ENCODE measurements at regions not wholly inside any gene's neighbourhood (a gene's known extent, or its start where the extent isn't known, plus 50 kb on each side); places are given as distances from the start of the nearest gene placed in this dataset.
"Not testable (repeated sequence)": the region's sequence is repeated elsewhere in the genome, so short reads cannot be mapped to it uniquely, and the experiment has no call there.

- intact Hi-C loops (cut with DNase I), result no loop called here
Measured at GRCh38 chr10:3323865-3324498, 151.4 kb upstream of the PITRM1 start.

DNA sequence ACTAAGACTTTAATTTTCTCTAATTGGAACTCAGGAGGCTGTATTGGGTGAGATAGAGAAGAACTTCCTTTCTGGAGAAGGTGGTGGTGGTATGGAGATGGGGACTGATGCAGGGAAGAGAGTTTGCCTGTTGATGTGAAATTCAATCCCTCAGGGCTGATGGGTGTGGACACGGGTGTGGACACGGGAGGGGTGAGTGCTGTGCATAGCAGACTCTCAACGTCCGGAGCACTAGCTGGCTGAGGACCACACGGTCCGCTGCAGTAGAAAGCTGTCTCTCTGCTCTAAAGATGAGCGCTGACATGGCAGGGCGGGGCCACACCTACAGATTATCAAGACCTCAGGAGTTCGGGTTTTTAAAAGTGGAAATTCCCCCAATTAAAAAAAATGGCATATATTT lies 148.5 kb upstream of the PITRM1 start:
- intact Hi-C loops (cut with DNase I), result no loop called here
- DNase-seq (ENCODE audit: low spot score), result no peak

More at GRCh38 chr10:3323865-3324498, 151.4 kb upstream of the PITRM1 start:
- no peak for DNase-seq (ENCODE audit: low spot score)

DNA sequence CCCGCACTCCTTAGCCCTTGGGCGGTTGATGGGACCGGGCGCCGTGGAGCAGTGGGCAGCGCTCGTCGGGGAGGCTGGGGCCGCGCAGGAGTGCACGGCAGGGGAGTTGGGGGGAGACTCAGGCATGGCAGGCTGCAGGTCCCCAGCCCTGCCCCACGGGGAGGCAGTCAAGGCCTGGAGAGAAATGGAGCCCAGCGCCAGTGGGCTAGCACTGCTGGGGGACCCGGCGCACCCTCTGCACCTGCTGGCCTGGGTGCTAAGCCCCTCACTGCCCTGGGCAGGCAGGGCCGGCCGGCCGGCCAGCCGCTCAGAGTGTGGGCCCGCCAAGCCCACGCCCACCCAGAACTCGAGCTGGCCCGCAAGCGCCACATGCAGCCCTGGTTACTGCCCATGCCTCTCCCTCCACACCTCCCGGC lies 147.2 kb upstream of the PITRM1 start:
- peak; percentile 53 for DNase-seq (ENCODE audit: low spot score)
- intact Hi-C loops (cut with DNase I), result no loop called here

DNA sequence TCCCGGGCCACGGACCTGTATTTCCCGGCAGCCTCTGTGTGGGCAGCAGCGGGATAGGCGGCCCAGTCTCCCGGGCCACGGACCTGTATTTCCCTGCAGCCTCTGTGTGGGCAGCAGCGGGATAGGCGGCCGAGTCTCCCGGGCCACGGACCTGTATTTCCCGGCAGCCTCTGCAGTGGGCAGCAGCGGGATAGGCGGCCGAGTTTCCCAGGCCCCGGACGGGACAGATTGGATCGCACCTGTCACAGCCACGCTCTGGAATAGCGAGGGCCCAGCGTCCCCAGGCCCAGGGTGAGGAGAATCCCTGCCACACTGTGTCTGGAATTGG lies 145.9 kb upstream of the PITRM1 start:
- DNase-seq (ENCODE audit: low spot score); intact Hi-C loops (cut with DNase I): not testable (repeated sequence)

- DNase-seq (ENCODE audit: low spot score); intact Hi-C loops (cut with DNase I): not testable (repeated sequence)
Measured at GRCh38 chr10:3317553-3318479, 145.2 kb upstream of the PITRM1 start.

DNA sequence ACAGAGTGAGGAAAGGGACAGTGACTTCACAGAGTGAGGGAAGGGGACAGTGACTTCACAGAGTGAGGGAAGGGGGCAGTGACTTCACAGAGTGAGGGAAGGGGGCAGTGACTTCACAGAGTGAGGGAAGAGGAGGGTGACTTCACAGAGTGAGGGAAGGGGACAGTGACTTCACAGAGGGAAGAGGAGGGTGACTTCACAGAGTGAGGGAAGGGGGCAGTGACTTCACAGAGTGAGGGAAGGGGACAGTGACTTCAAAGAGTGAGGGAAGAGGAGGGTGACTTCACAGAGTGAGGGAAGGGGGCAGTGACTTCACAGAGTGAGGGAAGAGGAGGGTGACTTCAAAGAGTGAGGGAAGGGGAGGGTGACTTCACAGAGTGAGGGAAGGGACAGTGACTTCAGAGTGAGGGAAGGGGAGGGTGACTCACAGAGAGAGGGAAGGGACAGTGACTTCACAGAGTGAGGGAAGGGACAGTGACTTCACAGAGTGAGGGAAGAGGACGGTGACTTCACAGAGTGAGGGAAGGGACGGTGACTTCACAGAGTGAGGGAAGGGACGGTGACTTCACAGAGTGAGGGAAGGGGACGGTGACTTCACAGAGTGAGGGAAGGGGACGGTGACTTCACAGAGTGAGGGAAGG lies 142.0 kb upstream of the PITRM1 start:
- DNase-seq (ENCODE audit: low spot score); intact Hi-C loops (cut with DNase I): not testable (repeated sequence)

GRCh38 chr10:3313784-3314444 lies 141.3 kb upstream of the PITRM1 start:
- intact Hi-C loops (cut with DNase I); DNase-seq (ENCODE audit: low spot score): not testable (repeated sequence)

- peak; percentile 55 for DNase-seq (ENCODE audit: low spot score)
- intact Hi-C loops (cut with DNase I), result no loop called here
Measured at GRCh38 chr10:3312403-3312940, 139.9 kb upstream of the PITRM1 start.

DNA sequence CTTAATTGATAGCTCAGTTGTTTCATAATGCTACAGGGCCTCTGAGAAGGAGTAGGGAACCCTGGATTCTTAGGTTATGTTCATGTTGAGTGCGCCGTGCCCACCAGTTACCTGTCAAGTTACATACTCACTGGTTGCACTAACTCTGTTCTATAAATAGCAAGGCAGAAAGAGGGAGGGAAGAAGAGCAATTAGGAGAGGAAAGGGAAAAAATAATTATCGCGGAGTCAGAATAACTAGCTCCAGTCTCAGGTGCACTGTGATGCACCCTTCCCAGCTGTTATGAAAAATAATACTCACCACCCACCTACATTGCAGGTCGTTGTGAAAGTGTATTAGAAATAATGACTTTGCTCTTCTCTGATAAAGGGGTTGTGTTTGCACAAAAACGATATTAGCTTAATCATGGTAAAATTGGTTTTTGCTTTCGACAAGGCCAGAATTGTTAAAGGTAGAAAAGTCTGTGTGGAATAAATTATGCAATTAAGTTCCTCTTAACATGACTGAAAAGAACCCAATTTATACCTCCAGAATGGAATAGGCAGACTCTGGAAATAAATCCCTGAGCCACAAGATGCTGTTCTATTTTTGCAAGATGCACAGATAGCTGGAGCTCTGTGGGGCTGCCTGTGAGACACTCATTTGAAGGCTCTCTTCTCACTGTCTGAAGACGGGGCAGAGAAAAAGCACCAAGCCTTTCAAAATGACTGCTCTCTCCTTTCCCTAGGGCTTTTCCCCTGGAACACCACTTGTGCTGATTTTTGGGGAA lies 137.6 kb upstream of the PITRM1 start:
- intact Hi-C loops (cut with DNase I), result no loop called here
- DNase-seq (ENCODE audit: low spot score), result no peak

DNA sequence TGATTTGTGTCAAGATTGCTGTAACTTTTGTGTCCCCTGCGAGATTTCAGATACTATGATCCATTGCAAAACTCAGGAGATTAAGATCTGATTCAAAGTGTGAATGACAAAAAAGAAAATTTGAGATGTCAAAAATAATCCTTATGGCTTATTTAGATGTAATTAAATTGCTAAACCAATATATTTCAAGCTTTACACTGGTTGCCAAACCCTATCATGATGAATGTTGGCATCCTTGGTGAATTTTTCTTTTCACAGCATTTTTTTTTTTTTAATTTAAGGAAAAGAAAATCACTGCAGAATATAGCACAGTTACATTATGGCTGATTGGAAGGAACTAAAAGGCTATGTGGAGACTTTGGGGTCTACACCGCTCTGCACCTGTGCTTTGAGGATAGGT lies 133.5 kb upstream of the PITRM1 start:
- no peak for DNase-seq (ENCODE audit: low spot score)
- intact Hi-C loops (cut with DNase I), result no loop called here

GRCh38 chr10:3295582-3296151 lies 123.1 kb upstream of the PITRM1 start:
- intact Hi-C loops (cut with DNase I), result no loop called here
- no peak for DNase-seq (ENCODE audit: low spot score)

DNA sequence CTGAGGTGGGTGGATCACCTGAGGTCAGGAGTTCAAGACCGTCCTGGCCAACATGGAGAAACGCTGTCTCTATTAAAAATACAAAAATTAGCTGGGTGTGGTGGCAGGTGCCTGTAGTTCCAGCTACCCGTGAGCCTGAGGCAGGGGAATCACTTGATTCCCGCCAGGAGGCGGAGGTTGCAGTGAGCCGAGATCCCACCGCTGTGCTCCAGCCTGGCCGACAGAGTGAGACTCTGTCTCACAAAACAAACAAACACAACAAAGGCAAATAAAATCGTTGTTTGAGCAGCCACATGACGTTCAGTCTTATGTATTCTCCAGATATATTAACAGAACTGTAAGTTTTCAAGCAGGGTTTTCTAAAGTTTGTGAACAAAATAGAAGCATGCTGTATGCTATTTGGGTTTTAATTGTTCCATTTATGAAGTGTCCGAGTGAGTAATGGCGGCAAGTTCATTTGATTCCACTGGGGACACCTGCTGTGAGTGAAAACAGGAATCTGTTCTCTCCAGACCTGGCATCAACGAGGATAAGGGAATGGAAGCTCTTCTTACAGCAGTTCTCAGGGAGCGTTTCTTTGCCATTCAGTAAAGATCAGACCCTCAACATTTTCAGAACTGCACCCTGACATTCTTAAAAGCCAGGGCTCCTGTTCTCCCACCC lies 122.5 kb upstream of the PITRM1 start:
- DNase-seq (ENCODE audit: low spot score), result no peak
- intact Hi-C loops (cut with DNase I), result no loop called here

- intact Hi-C loops (cut with DNase I), result no loop called here
- DNase-seq (ENCODE audit: low spot score), result no peak
Measured at GRCh38 chr10:3293581-3294431, 121.2 kb upstream of the PITRM1 start.

- intact Hi-C loops (cut with DNase I), result no loop called here
- no peak for DNase-seq (ENCODE audit: low spot score)
Measured at GRCh38 chr10:3292636-3293035, 120.1 kb upstream of the PITRM1 start.

DNA sequence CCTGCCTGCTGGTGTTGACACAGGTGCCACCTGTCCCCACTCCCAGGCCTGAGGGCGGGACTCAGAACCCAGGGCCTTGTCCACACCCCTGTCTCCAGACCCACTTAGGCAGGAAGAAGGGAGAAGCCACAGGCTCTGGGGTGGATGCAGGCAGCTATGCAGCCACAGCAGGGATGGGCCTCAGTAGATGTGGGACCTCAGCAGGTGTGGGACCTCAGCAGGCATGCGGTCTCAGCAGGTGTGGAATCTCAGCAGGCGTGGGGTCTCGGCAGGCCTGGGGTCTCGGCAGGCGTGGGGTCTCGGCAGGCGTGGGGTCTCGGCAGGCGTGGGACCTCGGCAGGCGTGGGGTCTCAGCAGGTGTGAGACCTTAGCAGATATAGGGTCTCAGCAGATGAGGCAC lies 118.0 kb upstream of the PITRM1 start:
- no peak for DNase-seq (ENCODE audit: low spot score)
- intact Hi-C loops (cut with DNase I), result no loop called here

DNA sequence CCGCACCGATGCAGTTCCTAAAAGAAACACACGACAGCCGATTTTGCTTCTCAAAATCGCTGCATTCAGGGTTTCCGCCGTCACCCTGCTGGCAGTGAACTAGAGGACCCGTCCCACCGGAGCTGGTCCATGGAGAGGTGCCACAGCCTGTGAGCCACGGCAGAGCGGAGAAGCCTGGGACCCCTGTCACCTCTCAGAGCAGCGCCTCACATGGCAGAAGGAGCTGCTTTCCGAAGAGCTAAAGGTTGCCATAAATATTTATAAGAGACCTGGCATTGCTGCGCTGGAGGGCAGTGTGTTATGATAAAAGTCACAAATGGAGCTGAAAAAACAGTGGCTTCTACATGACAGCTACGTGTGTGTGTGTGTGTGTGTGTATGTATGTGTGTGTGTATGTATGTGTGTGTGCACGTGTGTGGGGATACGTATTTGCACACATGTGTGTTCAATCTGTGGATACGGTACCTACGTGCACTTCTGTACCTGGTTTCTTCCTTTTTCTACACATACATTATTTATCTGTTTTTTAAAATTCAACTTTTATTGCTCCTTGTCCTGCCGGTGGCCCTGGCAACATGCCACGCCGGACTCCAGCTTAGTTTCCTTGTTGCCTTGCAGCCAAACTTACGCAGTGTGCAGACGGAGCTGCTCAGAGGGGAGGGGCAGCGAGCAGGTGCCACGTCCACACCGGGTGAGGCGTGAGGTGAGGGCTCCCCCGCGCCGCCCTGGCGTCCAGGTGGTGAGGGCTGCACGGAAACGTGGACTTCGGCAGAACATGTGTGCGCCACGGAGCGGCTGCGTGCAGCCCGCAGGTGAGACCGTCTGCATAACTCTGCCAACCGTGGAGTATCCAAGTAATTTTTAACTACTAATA lies 115.2 kb upstream of the PITRM1 start:
- no peak for DNase-seq (ENCODE audit: low spot score)
- intact Hi-C loops (cut with DNase I), result no loop called here

DNA sequence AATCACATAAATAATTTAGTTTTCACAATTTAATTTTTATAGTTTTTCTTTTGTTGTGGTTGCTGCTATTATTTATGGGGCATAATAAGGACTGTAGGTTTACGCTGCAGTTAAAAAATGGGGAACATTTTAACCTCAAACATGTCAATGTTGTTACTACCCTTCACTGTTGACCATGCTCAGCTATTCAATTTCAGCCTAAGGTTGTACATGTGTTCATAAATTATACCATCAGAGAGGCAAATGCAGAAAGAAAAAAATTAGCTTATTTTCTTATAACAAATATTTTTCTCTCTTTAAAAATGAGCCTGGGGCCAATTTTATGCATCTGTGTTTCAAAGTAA lies 110.1 kb upstream of the PITRM1 start:
- no peak for DNase-seq (ENCODE audit: low spot score)
- intact Hi-C loops (cut with DNase I), result no loop called here
